SIG-M5 (cell line): ENCODE measurements at regions not wholly inside any gene's neighbourhood (a gene's known extent, or its start where the extent isn't known, plus 50 kb on each side); places are given as distances from the start of the nearest gene placed in this dataset.

Source experiments
- DNase-seq: peaks from one replicate; lab custom pipeline; 2025; lab: John Stamatoyannopoulos, UW

DNA sequence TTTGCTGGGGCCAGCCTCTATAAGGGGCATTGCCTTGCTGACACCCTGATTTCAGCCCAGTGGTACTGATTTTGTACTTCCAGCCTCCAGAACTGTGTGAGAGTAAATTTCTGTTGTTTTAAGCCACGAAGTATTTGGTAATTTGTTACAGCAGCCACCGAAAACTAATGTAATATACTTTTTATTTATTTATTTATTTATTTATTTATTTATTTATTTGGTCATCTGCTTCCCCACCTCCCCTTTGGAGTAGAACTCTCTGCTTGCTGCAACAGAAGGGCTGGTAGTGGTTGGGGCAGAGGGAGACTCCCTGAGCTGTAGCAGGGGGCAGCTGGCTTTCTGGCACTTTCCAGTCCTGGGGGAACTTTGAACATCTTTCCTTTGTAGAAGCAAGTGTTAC lies 128.4 kb upstream of the RAG2 start:
- DNase-seq, result no peak

DNA sequence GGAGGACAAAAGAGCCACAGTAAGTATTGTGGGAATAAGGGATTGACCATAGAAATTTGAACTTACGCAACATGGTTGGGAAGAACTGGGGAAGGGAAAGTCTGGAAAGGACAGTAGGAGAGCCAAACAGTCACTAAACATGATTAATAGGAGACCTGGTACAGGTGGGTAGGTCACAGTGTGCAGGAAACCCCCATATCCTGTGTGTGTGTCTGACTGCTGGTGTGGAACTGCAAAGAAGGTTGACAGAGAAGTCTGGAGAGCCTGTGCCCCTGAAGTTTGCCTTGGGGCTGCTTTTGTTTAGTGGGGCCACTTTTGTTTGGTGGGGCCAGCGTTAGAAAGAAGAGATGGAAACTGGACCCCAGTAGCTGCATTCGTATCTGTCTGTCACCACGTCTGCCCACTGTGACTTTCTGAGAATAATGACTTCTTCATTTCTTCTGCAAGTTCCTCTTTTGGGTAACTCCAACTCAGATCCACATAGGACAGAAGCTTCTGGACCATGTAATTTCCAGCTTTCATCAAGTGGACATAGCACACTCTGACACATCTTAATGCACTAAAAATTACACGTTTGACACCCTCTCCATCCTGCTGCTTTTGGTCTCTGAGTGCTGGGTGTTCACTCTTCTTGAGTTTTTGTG lies 126.8 kb upstream of the RAG2 start:
- no peak for DNase-seq

DNA sequence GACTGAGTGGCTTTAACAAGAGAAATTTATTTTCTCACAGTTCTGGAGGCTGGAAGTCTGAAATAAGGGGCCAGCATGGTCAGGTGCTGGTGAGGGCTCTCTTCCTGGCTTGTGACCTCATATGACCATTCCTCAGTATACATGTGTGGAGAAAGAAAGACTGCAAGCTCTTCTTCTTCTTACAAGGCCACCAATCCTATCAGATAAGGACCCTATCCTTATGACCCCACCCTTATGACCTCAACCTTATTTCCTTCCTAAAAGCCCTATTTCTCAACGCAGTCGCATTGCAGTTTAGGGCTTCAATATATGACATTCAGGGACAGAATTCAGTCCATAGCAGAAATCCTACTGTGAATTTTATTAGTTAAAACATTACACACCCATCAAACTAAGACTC lies 124.4 kb upstream of the RAG2 start:
- no peak for DNase-seq

DNA sequence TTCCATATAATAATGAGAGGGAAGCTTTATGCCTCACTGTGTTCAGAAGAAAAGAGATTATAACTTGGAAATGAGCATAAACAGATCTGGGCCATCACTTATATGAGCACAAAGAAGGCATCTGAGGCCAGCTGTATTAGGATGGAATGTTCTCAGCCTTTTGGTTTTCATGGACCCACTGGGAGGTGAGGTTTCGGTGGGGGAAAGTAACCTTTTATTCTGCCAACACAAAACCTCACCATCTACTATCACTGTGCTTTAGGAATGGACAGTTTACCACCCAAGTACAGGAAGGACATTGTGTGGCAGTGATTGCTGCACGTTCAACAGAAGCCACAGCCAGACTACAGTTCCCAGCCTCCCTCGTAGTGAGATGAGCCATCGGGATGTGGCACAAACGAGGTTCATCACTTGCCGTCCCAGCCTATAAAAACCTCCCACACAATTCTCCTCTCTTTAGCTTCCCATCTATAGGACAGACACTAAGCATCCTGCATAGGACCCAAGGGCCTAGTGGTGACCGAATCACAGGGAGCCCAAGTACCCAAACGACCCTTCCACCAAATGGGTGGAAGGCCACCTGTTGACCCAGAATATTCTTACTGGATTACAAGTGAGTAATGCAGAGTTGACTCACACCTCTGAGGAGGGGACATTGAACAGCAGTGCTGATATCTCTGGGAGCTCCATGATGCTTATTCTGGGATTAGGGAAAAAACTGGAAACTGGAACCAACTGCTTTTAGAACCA lies 121.5 kb upstream of the RAG2 start:
- DNase-seq, result no peak

DNA sequence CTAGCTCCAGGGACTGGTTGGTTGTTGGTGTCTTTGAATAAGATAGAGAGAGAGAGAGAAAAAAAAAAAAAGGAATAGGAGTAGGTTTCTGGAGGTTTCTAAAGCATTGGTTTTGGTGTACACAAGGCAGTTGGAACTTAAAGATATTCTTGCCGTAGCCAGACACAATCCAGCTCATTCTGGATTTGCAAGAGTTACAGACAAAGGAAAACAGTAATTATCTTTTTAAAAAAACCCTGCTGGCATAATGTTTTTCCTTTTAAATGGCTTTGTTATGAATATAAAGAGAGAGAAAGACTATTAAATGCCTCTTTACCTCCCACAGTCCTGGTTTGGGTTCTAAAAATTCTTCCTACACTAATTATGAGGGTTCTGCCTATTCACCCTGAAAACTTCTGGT lies 120.4 kb upstream of the RAG2 start:
- DNase-seq, result no peak

DNA sequence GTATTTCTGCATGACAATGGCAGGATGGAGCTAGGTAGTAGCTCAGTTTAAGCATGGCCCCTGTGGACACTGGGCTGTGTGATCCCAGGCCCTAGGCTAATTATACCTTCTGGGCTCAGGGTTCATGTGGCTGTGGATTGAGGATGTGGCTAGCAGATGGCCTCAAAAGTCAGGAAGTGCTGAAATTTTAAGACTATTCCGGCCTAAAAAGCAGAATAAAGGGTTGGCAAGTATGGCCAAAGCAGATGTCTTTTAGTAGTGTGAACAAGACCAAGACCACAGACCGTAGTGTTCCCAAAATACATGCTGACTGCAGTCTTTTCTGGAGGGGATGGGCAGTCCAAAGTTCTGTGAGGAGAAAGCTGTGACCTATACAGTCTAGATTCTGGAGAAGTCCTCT lies 115.7 kb upstream of the RAG2 start:
- DNase-seq, result no peak

DNA sequence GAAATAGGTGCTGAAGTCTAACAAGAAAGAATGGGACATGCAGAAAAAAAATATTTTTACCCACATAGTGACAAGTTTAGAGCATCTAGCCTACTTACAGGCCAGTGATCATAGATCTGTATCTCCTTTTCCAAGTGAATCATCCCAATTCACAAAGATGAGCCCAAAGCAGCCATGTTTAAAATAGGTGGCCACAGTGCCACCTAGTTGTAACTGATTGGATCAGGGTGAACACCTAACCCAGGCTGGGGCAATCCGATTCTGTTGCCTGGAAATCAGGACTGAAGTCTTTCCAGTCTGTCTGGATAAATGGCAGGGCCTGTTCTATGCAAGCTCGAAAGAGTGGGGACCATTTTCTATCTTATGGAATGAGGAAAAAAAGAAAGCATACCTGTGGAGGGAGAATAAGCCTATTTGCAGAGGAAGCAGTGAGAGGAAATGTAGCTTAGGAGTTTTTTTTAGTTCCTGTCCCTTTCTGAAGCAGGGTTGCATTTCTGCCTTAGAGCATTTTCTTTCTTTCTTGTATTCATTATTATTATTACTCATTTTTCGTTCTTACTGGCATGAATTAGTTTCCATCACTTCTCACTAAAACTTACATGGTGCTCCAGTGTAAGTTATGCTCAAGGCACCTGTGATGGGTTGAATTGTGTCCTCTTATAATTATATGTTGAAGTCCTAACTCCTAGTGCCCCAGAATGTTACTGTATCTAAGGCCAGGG lies 113.2 kb upstream of the RAG2 start:
- DNase-seq, result no peak
